Stomach (tissue), 4 donors: ENCODE measurements at regions not wholly inside any gene's neighbourhood (a gene's known extent, or its start where the extent isn't known, plus 50 kb on each side); places are given as distances from the start of the nearest gene placed in this dataset.

Experiments
- CTCF ChIP-seq, 7 experiments: fragments of 450-650 bp in 4 of 7; fragments of 200-600 bp in 3 of 7; sonication (generic) in 3 of 7; IDR thresholded peaks; one replicate each; pipeline ENCODE4 v1.5.1; 2016 to 2019; ENCODE audit warnings: antibody characterized with exemption in 7 of 7, control low read depth in 2 of 7, mild to moderate bottlenecking in 1 of 7
- EP300 ChIP-seq: sonication (generic); formaldehyde crosslinking; IDR thresholded peaks from one replicate; pipeline ENCODE4 v1.6.1; 2017; ENCODE audit warnings: antibody characterized with exemption
- POLR2A ChIP-seq, 4 donors: fragments of 450-650 bp; IDR thresholded peaks; one replicate each; pipeline ENCODE4 v1.6.1; 2016; ENCODE audit warnings: antibody characterized with exemption in 4 of 4, control low read depth in 2 of 4, mild to moderate bottlenecking in 1 of 4, moderate library complexity in 1 of 4
- POLR2AphosphoS5 ChIP-seq, 3 donors: sonication (generic); formaldehyde crosslinking; IDR thresholded peaks; one replicate each; pipeline ENCODE4 v1.6.1; 2016; ENCODE audit warnings: antibody characterized with exemption in 3 of 3

DNA sequence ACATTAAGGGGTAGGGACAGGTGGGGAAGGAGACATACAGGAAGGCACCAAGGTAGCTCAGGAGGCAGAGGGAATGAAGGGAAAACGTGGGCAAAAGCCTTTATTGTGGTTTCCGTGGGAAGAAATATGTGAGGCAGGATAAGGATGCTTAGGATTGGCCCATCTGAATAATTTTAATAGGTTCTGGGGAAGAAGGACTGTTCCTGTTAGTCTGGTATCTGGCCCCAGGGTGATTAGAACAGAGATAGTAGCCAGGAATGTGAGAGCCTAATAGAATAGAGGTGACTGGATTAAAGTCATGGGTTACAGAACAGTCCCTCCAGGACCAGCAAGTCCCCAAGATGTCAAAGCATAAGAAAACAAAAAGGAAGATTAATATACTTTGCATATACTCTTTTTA is 545.2 kb upstream of the CAMK1G start:
- TF ChIP-seq CTCF (IDR thresholded peaks at IDR 0.05) (no peak), EP300 (no peak), POLR2A (IDR thresholded peaks at IDR 0.05) (no peak), POLR2AphosphoS5 (IDR thresholded peaks at IDR 0.05) (no peak)
